ENCODE measurements at regions not wholly inside any gene's neighbourhood (a gene's known extent, or its start where the extent isn't known, plus 50 kb on each side); places are given as distances from the start of the nearest gene placed in this dataset.
"Not testable (repeated sequence)": the region's sequence is repeated elsewhere in the genome, so short reads cannot be mapped to it uniquely, and the experiment has no call there.

DNA sequence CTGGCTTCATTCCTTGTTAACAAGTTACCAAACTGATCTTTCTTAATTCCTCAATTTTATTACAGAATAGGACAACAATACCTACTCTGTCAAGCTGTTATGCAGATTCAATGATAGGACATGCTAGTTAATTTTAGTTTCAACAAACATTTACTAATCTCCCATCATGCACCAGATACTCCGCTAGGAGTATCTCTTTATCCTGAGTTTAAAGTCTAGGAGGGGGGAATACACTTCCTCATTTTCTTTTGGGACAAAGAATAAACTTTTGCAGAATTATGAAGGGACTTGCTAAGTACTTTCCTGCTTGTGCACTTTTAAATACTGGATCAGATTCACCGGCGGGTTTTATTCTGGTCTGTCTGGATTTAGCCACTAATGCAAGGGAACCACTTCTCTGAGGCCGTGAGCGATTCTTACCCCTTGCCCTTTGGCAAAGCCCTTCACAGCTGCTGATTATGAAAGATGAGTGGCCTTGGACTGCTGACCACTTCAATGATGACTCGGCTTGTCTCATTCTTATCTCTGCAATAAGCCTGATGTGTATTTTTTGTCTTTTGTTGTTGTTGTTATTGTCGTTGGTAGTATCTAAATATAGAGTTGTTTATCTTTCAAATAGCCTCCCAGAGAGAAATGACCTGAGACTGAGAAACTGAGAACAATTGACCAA lies 73.9 kb downstream of the RMI1 start:
- no peak for DNase-seq (ENCODE audit: low read depth)

DNA sequence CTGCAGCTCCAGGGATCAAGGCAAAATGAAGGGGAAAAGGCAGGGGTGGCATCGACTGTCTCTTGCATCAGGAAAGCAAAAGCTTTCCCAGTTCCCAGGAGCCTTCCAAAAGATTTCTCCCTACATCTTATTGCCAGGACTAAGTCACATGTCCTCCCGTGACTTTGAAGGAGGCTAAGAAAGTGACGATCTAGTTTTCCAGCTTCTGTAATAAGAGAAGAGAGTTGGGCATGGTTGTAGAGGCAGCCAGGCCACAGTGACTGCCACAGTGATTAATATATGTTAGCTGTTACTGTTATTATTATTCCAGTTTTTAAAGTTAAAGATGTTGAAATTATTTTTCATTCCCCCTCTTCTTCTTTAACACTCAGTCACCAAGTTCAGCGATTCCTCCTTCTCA lies 77.1 kb downstream of the RMI1 start:
- no peak for DNase-seq (ENCODE audit: low read depth)

DNA sequence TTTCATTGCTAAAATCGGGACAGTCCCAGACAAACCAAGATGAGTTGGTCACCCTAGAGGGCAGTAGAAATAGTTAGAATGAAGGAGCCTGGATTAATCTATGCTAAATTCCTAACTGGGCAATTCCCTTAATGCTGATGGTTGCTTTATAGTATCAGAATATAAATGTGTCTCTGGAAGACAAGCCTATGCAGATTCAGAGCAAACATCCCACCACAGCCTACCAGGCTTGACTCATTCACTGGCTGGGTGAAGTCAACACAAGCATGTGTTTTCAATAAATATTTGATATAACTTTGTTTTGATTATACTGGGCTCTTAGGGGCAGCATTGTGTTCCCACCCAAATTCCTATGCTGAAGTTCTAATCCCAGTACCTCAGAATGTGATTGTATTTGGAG lies 79.3 kb downstream of the RMI1 start:
- no peak for DNase-seq (ENCODE audit: low read depth)

DNA sequence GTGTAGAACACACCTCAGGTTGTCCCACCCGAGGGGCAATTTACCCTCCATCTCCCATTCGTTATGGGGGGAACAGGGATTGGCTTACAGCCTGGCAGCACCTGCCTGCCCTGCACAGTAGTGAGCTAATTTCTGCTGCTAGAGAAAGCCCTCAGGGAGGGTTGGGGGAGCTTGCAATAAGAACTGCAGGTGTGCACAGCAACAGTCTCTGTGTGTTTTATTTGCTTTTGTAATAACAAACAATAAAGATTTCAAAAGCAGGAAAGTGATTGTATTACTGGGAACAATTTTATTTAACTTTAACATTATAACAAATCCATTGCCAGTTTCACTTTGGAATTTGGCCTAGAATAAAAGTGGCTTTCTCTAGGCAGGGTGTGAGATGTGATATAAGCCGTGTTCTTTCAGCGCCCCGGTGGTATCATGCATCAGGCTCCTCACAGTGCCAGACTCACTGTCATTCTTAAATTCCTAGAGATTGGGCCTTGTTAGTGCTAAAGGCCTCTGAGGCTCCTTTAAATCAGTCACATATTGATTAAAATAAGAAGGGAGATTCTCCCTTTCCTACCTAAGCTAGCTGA lies 81.1 kb downstream of the RMI1 start:
- DNase-seq (ENCODE audit: low read depth) = no peak

DNA sequence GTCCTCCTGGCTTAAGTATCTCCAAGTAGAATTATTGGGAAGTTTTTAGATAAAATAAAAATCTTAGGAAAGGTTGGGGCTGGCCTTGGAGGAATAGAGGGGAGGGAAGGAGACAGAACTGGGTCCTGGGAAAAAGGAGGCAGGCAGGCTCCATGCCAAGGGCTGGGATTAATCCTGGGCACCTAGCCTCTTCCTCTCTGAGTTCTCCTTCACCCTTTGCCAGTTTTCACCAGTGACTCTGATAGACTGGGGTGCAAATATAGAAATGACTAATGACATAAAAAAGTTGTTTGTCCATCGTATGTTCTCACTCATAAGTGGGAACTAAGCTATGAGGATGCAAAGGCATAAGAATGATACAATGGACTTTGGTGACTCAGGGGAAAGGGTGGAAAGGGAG lies 81.9 kb downstream of the RMI1 start:
- no peak for DNase-seq (ENCODE audit: low read depth)

DNA sequence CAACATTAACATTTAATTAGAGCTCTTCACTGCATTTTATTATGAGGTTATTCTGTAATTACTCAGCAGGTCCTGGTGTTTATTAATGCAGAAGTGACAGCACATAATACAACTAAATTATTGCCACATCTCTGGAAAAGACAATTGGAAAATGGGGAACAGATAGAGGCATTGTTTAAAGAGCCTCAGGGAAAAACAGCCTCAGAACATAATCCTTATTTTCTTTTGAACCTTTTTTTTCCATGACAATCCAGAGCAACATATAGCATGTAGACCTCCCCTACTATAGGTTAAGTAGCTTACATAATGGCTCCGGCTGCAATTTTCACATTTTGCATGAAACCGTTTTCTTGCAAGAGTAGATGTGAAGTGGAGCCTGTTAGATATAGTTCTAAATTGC lies 87.2 kb downstream of the RMI1 start:
- DNase-seq (ENCODE audit: low read depth) = no peak

DNA sequence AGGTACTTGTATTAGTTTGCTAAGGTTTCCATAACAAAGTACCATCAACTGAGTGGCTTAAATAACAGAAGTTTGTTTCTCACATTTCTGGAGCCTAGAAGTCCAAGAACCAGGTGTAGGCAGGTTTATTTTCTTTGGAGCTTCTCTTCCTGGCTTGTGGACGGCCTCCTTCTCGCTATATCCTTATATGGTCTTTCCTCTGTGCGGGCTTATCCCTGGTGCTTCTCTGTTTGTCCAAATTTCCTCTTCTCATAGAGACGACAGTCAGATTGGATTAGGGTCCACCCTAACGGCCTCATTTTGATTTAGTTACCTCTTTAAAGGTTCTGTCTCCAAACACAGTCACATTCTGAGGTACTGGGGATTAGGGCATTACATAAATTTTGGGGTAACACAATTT lies 88.3 kb downstream of the RMI1 start:
- DNase-seq (ENCODE audit: low read depth) = no peak

DNA sequence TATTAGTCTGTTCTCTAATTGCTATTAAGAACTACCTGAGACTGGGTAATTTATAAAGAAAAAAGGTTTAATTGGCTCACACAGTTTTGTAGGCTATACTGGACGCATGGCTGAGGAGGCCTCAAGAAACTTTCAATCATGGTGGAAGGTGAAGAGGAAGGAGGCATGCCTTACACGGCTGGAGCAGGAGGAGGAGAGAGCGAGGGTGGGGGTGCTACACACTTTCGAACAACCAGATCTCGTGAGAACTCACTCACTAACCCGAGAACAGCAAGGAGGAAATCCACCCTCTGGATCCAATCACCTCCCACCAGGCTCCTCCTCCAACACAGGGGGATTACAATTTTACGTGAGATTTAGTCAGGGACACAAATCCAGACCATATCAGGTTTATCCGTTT lies 90.0 kb downstream of the RMI1 start:
- no peak for DNase-seq (ENCODE audit: low read depth)

DNA sequence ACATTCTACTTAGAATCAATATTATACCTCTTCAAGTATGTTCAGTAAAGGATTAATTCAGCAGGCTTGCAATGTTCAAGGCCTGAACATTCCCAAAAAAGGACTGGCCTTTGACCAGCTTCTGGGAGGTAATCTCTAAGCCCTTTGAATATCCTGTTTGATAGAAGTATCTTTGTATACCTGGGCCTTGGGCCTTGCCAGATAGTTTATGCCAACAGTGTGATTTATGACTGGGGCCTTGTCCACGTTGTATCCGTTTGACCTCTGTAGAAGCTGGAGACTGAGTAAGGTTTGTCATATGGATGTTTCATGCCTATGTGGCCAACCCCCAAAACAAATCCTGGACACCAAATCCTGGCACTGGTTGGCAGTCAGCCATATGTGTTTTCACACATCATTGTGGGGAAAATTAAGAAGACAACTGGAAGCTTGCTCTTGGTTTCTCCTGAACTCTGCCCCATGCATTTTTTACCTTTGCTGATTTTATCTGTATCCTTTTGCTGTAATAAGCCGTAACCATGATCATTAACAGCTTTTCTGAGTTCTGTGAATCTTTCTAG lies 92.1 kb downstream of the RMI1 start:
- DNase-seq (ENCODE audit: low read depth) = no peak

DNA sequence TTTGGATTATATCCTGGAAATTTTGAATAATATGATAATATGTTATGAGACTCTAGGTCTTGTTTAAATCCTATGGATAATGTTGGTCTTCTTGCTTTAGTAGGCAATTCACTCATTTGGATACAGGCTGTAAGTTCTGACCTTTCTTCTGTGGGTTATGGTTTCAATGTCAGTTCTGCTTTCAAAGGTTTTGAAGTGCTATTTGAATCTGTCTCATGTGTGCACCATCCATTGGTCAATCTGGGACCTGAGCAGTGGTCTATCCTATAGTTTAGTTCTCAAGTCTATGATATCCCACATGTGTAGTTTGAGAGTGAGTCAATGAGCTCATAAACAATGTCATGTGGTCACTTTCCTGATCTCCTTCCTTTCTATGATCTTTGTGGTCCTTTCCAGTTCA lies 94.4 kb downstream of the RMI1 start:
- DNase-seq (ENCODE audit: low read depth) = no peak

DNA sequence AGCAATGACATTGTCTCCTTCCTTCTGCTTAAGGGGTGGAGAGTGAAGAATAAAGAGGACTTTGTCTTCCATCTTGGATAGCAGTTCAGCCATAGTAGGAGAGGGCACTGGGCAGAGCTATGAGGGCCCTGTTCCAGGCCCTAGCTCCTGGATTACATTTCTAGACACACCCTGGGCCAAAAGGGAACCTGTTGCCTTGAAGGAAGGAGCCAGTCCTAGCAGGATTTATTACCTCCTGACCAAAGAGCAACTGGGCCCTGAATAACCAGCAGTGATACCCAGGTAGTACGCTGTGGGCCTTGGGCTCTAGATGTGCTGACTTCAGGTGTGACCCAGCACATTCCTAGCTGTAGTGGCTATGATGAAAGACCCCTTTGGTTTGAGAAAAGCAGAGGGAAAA lies 95.8 kb downstream of the RMI1 start:
- DNase-seq (ENCODE audit: low read depth) = no peak

DNA sequence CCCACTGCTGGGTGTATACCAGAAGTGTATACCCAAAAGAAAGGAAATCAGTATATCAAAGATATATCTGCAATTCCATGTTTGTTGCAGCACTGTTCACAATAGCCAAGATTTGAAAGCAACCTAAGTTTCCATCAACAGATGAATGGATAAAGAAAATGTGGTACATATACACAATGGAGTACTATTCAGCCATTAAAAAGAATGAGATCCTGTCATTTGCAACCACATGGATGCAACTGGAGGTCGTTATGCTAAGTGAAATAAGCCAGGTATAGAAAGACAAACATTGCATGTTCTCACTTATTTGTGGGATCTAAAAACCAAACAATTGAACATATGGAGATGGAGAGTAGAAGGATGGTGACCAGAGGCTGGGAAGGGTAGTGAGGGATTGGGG lies 97.2 kb downstream of the RMI1 start:
- not testable (repeated sequence) for DNase-seq (ENCODE audit: low read depth)

DNA sequence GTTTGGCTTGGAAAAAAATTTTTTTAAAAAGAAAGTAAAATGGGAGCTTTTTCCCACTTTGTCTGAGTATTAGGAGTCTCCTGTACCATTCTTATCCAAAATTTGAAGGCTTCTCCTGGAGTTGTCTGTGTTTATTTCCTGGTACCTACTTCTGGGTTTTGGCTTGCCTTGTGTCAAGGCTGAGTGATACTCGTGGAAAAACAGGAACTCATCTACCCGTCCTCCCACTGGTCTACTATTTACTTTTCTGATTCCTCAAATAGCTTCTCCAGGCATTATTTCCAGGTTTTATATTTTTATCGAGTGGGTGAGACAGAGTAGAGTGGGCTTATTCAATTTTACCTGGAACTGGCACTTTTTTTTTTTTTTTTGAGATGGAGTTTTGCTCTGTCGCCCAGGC lies 99.4 kb downstream of the RMI1 start:
- DNase-seq (ENCODE audit: low read depth) = no peak

DNA sequence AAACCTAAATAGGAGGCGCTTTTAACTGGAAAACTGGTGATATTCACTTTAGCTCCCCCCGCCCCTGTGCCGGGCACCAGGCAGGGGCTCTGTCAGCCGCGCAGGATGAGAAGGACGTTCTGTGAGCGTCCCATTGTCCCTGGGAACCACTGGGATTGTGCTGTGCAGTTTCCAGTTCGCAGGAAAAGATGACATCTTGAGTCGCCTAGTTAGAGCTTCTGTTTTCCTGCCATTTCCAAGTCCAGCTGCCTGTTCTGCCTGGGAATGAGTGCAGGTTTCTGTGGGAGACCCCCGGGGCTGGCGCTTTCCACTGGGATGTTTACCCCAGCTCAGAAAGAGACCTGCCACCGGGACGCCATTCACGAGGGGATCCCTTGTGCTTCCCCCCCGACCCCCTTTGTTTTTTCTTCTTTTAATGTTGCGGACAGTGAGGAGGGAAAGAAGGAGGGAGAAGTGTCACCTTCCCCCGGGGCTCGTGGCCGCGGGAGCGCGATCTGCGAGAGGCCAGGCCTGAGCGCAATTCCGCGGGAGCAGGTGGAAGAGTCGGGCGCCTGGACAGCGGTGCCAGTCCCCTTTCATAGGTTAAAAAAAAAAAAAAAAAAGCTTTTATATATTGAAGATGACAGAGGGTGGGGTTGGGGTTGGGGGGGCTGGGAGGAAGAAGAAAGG lies 121.5 kb downstream of the RMI1 start:
- DNase-seq (ENCODE audit: low read depth) = no peak

DNA sequence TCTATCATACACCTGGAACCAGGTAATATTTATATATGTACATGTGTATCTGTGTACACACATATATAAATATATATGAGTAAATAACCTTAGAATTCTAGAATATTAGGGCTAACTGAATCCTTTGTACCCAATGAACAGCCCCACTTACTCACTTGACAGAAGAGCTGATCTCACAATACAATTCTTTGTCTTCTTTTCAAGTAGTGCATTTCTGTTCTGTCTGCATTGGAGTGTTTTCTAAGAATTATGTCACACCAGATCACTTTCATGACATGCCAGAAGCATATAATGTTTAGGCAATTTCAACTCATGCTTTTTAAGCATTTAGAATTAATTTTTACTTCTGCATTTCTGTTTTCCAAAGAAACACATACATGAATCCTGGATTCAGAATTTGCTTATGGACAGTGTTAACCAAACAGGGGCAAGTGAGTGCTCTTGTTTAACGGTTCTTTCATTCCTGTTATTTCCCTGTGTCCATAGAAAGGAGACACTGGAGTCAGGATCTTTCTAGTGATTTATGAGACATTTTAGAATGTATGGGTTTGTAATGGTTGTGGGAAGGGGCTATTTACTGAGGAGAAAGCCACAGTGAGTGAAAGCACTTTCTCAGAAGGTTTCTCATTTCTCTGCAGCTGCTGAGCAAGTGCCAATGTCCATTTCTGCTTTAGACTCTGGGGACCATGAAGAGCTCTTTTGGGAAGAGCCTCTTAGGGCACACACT lies 123.2 kb downstream of the RMI1 start:
- DNase-seq (ENCODE audit: low read depth) = no peak

DNA sequence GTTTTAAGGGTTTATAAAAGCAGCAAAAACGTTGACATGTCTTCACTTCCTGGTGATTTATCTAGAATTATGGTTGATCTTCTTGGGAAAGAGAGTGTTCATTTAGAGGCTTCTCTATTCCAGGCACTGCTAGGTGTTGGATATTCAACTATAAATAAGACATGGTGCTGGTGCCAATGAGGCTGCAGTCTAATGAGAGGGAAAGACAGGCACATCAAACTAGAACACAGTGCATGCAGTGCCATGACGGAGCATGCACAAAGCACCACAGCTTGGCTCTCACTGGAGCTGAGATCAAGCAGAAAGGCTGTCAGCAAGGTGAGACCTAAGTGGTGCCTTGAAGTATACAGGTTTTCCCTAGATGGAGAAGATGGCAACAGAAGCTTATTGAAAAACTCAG lies 126.5 kb downstream of the RMI1 start:
- no peak for DNase-seq (ENCODE audit: low read depth)

DNA sequence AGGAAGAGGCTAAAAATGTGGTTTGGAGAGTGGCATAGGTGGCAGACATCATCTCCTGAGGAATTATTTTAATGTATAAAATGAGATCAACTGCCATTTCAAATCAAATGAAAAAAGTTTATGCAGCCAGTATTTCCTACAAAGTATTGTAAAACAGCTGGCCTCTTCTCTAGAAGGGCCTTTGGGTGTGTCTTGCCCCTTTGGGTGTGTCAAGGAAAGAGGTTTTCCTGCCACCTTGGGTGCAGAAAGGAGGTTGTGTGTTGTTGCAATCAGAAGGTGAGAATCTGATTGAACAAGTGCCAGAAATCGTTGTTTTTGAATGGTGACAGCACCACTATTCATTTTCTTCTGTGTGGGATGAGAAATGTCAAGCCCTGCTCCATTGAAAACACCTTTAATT lies 127.4 kb downstream of the RMI1 start:
- DNase-seq (ENCODE audit: low read depth) = no peak

DNA sequence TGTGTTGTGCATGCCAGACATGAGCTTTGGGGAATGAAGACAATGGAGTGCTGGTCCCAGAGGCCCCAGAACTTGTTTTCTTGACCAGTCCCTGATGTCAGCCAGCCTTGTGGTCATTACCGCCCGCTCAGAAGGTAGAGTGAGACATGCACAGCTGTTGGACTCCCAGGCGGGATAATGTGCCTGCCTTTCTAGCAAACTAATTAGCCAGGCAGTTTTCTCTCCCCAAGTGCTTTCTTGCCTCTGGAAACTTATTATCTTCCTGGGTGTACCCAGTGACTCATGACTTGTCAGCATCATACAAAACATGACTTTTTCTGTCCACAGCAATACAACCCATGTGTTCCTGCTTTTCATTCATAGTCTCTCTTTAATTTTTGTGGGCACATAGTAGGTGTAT lies 131.1 kb downstream of the RMI1 start:
- DNase-seq (ENCODE audit: low read depth) = no peak

DNA sequence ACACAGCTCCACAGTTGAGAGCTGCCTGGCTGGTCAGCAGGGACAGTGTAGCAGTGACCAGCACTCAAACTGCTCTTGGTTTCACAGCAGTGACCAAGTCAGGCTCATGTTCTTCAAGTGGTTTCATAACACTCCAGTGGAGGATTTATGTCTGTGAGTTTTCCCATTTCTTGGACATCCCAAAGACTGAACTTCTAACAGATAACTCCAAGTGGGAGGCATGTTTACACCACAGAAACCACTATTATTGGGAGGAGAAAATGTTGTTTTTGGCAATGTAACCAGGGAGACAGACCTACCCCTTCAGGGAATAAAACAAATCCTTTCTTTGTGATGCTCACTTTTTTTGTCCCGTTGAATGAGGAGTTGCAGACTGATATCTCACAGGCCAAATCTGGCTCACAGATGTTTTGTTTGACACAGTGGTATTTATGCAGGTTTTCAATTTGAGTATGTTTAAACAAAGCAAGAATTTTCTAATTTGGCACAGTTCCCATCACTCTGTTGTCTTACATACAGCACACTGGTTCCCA lies 141.5 kb downstream of the RMI1 start:
- DNase-seq (ENCODE audit: low read depth) = peak; percentile 11

DNA sequence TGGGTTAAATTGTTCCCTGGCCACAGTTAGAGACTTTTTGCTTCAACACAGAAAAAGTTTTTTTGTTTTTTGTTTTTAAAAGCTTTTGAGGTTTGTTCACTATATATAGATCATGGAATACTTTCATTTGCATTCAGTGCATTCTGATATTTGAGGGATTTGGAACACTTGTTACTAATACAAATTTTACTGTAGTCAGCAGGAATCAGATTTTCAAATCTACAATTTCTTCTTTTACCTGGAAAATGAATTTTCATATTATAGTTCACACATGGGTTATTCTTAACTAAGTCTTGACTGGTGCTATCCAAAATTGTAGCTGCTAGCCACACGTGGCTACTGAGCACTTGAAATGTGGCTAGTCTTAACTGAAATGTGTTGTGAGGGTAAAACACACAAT lies 142.0 kb downstream of the RMI1 start:
- no peak for DNase-seq (ENCODE audit: low read depth)

DNA sequence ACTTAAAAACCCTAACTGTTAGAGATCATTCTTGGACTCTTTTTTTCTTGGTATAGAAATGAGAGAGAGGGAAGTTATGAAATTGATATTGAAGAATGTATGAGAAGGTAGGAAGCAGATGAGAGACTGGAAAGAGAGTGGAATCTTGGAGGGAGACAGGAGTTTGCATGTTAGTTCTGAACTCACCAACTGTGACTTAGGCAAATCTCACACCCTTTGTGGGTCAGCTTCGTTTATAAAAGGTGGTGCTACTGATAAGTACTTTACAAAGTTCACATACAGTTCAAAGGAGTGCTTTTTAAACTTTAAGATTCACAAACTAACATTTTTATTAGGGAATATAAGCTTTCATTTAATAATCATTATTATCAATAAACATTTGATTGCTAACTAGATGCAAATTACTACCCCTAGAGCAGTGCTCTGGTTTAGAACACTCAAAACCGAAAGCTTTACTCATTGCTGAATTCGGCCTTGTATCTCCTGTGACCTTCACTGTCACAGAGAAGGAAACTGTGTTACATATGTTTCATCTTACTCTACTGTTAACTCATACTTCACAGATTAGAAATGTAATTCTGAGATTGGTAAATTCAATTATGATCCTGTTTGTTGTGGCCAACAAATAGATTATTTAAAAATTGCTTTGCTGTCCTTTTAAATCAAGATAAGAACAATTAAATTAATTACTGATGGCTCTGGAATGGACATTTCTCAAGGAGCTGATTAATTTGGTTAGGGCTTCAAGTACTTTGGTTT lies 143.2 kb downstream of the RMI1 start:
- DNase-seq (ENCODE audit: low read depth) = no peak

DNA sequence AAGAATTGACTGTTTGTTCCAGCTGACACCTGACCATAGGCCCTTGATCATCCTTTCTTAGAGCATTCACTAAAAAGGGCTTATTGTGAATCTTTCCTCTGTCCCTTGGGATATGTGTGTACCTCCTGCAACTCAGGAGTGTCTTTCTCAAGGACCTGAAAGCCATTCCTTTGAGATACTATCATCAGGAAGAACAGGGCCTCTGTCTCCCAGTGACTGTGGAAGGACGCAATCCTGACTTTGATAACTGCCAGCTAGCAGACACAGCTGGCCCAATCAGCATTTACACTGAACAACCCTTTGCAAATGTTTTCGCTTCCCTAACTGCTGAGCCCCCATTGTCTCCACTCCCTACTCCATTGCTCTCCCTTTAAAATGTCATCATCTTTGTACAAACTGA lies 144.4 kb downstream of the RMI1 start:
- no peak for DNase-seq (ENCODE audit: low read depth)

All from non-pigmented ciliary epithelial cell (primary cell).